Cardiac muscle cell (in vitro differentiated cells and primary cell): ENCODE measurements at regions not wholly inside any gene's neighbourhood (a gene's known extent, or its start where the extent isn't known, plus 50 kb on each side); places are given as distances from the start of the nearest gene placed in this dataset.
"Not testable (repeated sequence)": the region's sequence is repeated elsewhere in the genome, so short reads cannot be mapped to it uniquely, and the experiment has no call there.

ENCODE experiments used
- DNase-seq, 2 donors: peaks; one replicate each; pipeline versions ENCODE4 v3.0.0 to v3.0.0-alpha.2; 2010 to 2017; ENCODE audit warnings: low read depth in 1 of 2, low spot score in 1 of 2
- H3K27ac ChIP-seq: fragments of 200-600 bp; sonication (generic); 2 replicates; pipeline ENCODE4 v1.5.1; 2016
- H3K27me3 ChIP-seq: fragments of 200-600 bp; sonication (generic); 2 replicates; pipeline ENCODE4 v1.6.0; 2016; ENCODE audit warnings: control low read depth
- H3K36me3 ChIP-seq: fragments of 200-600 bp; sonication (generic); 2 replicates; pipeline ENCODE4 v1.5.1; 2016; ENCODE audit warnings: control low read depth
- H3K4me1 ChIP-seq: fragments of 200-600 bp; sonication (generic); 2 replicates; pipeline ENCODE4 v1.8.1; 2017; ENCODE audit warnings: low read depth, mild to moderate bottlenecking, mixed run types
- H3K4me3 ChIP-seq: fragments of 200-600 bp; sonication (generic); 2 replicates; pipeline ENCODE4 v1.5.1; 2016; ENCODE audit warnings: mild to moderate bottlenecking
- H3K9me3 ChIP-seq: fragments of 200-600 bp; sonication (generic); 2 replicates; pipeline ENCODE4 v1.5.1; 2017; ENCODE audit warnings: low read depth, mild to moderate bottlenecking, control low read depth
- CTCF ChIP-seq: IDR thresholded peaks from 2 replicates; pipeline ENCODE4 v1.5.1; 2012; ENCODE audit warnings: low read depth, mild to moderate bottlenecking, low read length

DNA sequence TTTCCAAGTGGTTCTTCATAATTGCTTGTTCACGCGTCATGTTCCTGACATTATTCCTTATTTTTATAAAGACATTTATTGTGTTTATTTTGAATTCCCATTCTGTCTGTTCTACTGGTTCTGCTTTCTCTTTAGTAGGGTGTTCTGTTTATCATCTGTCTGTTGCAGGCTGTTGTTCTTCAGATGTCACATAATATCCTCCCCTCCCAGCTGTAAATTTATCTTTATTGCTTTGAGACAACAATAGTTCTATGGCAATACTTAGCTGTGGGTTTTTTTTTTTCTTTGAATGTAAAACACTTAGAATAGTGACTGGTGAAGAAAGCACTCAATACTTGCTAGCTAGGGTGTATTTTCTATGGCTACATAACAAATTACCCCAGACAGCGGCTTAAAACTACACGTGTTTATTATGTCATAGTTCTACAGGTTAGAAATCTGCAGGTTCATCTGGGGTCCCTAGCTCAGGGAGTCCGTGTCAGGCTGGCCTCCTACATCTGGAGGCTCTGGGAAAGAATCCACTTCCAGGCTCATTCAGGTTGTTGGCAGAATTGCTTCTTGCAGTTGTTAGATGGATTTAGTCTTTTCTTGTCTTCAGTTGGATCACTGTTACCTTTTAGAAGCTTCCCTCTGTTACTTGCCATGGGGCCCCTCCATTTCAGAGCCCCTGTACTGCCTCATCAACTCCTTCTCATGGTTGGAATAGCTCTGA lies 63.4 kb upstream of the ENPEP start:
- H3K9me3 ChIP-seq: no peaks in the 10 kb centered on the region
- no peak overlapping the region for H3K27ac ChIP-seq
- no peaks in the 10 kb centered on the region for H3K27me3 ChIP-seq
- peaks cover 6% of the 10 kb centered on the region for H3K4me1 ChIP-seq
- H3K4me3 ChIP-seq: no peak overlapping the region
- no peaks in the 10 kb centered on the region for H3K36me3 ChIP-seq
- TF ChIP-seq CTCF: no peak
- DNase-seq: no peak

- Histone ChIP-seq H3K4me1 (peaks cover 6% of the 10 kb centered on the region), H3K4me3 (no peak overlapping the region), H3K36me3 (no peaks in the 10 kb centered on the region), H3K9me3 (no peaks in the 10 kb centered on the region), H3K27me3 (no peaks in the 10 kb centered on the region), H3K27ac (no peak overlapping the region)
- no peak for TF ChIP-seq CTCF
- no peak for DNase-seq
Observed at GRCh38 chr4:110411574-110412011, 64.4 kb upstream of the ENPEP start.

DNA sequence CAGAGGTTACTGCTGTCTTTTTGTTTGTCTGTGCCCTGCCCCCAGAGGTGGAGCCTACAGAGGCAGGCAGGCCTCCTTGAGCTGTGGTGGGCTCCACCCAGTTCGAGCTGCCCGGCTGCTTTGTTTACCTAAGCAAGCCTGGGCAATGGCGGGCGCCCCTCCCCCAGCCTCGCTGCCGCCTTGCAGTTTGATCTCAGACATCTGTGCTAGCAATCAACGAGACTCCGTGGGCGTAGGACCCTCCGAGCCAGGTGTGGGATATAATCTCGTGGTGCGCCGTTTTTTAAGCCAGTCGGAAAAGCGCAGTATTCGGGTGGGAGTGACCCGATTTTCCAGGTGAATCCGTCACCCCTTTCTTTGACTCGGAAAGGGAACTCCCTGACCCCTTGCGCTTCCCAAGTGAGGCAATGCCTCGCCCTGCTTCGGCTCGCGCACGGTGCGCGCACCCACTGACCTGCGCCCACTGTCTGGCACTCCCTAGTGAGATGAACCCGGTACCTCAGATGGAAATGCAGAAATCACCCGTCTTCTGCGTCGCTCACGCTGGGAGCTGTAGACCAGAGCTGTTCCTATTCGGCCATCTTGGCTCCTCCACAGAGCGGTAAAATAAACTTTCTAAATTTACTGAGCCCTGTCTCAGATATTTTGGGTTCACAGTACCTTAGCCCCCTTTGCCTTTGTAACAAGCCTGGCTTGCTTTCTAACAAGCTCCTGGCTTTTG lies 64.9 kb upstream of the ENPEP start:
- H3K4me1 ChIP-seq, H3K27ac ChIP-seq, H3K27me3 ChIP-seq, H3K4me3 ChIP-seq, H3K36me3 ChIP-seq, DNase-seq, H3K9me3 ChIP-seq: not testable (repeated sequence)

GRCh38 chr4:110400086-110400485 lies 75.9 kb upstream of the ENPEP start:
- H3K9me3 ChIP-seq: no peaks in the 10 kb centered on the region
- no peaks in the 10 kb centered on the region for H3K27me3 ChIP-seq
- no peak overlapping the region for H3K4me3 ChIP-seq
- no peaks in the 10 kb centered on the region for H3K36me3 ChIP-seq
- no peaks in the 10 kb centered on the region for H3K4me1 ChIP-seq
- no peak for DNase-seq
- H3K27ac ChIP-seq: no peak overlapping the region
- no peak for TF ChIP-seq CTCF

GRCh38 chr4:110399046-110399445 lies 76.9 kb upstream of the ENPEP start:
- not testable (repeated sequence) for H3K27ac ChIP-seq, H3K36me3 ChIP-seq, H3K9me3 ChIP-seq, H3K4me1 ChIP-seq, DNase-seq, H3K4me3 ChIP-seq, H3K27me3 ChIP-seq

GRCh38 chr4:110396963-110397362 lies 79.0 kb upstream of the ENPEP start:
- H3K9me3 ChIP-seq: no peaks in the 10 kb centered on the region
- no peak overlapping the region for H3K27ac ChIP-seq
- no peaks in the 10 kb centered on the region for H3K36me3 ChIP-seq
- peaks cover 7% of the 10 kb centered on the region for H3K4me1 ChIP-seq
- no peak for DNase-seq
- H3K27me3 ChIP-seq: no peaks in the 10 kb centered on the region
- no peak for TF ChIP-seq CTCF
- H3K4me3 ChIP-seq: no peak overlapping the region
